GM23338 (cell line): ENCODE measurements at regions not wholly inside any gene's neighbourhood (a gene's known extent, or its start where the extent isn't known, plus 50 kb on each side); places are given as distances from the start of the nearest gene placed in this dataset.

Experiments used
- ATAC-seq: fragments of 200-7000 bp; cut with Tn5 transposase; 3 replicates; pipeline ENCODE4 v1.9.1; 2020
- DNase-seq: peaks from one replicate; pipeline ENCODE4 v3.0.0-alpha.2; 2015; ENCODE audit warnings: low spot score
- H2AFZ ChIP-seq: fragments of 200-600 bp; sonication (generic); 2 replicates; pipeline ENCODE4 v1.8.0; 2016; ENCODE audit warnings: antibody characterized with exemption, mild to moderate bottlenecking, moderate library complexity
- H3F3A ChIP-seq: fragments of 200-600 bp; sonication (generic); replicated peaks from 2 replicates; pipeline ENCODE4 v1.8.0; 2017; ENCODE audit warnings: antibody characterized with exemption, mixed run types, low read depth
- H3K27ac ChIP-seq: fragments of 200-600 bp; sonication (generic); 2 replicates; pipeline ENCODE4 v1.6.1; 2016; ENCODE audit warnings: low read depth
- H3K27me3 ChIP-seq: fragments of 200-600 bp; sonication (generic); 2 replicates; pipeline ENCODE4 v1.8.0; 2016; ENCODE audit warnings: mild to moderate bottlenecking, mixed run types, moderate library complexity; ENCODE audit not compliant: insufficient read depth
- H3K36me3 ChIP-seq: fragments of 200-600 bp; sonication (generic); 2 replicates; pipeline ENCODE4 v1.8.0; 2016; ENCODE audit warnings: mild to moderate bottlenecking; ENCODE audit not compliant: insufficient read depth
- H3K4me1 ChIP-seq: fragments of 200-600 bp; sonication (generic); 2 replicates; pipeline ENCODE4 v1.8.0; 2016; ENCODE audit warnings: mild to moderate bottlenecking, moderate library complexity; ENCODE audit not compliant: insufficient read depth
- H3K4me2 ChIP-seq: fragments of 200-600 bp; sonication (generic); 2 replicates; pipeline ENCODE4 v1.7.1; 2017; ENCODE audit warnings: mixed run types
- H3K4me3 ChIP-seq: fragments of 200-600 bp; sonication (generic); 2 replicates; pipeline ENCODE4 v1.6.1; 2016; ENCODE audit warnings: mixed run types
- H3K79me2 ChIP-seq: fragments of 200-600 bp; sonication (generic); replicated peaks from 2 replicates; pipeline ENCODE4 v1.8.0; 2017; ENCODE audit warnings: mild to moderate bottlenecking; ENCODE audit not compliant: insufficient read depth
- H3K9me2 ChIP-seq: fragments of 200-600 bp; sonication (generic); 2 replicates; pipeline ENCODE4 v1.8.0; 2017; ENCODE audit not compliant: insufficient read depth
- H4K20me1 ChIP-seq: fragments of 200-600 bp; sonication (generic); replicated peaks from 2 replicates; pipeline ENCODE4 v1.8.0; 2017; ENCODE audit warnings: mild to moderate bottlenecking; ENCODE audit not compliant: insufficient read depth
- H3K27ac Mint-ChIP-seq: 2 replicates; pipeline ENCODE4 v1.8.0; 2020; ENCODE audit warnings: inconsistent platforms, mild to moderate bottlenecking, moderate library complexity, mixed read lengths
- H3K27me3 Mint-ChIP-seq: 3 replicates; pipeline ENCODE4 v1.8.0; 2022; ENCODE audit warnings: low read depth, mild to moderate bottlenecking, moderate library complexity, mixed read lengths, inconsistent platforms; ENCODE audit not compliant: insufficient read depth, poor library complexity
- H3K36me3 Mint-ChIP-seq: 3 replicates; pipeline ENCODE4 v1.8.0; 2021; ENCODE audit warnings: low read depth, mild to moderate bottlenecking, inconsistent platforms, moderate library complexity, mixed read lengths
- H3K4me1 Mint-ChIP-seq: 3 replicates; pipeline ENCODE4 v1.8.0; 2020; ENCODE audit warnings: mild to moderate bottlenecking, inconsistent platforms, mixed read lengths
- H3K4me3 Mint-ChIP-seq: 3 replicates; pipeline ENCODE4 v1.8.0; 2021; ENCODE audit warnings: moderate library complexity, mild to moderate bottlenecking, inconsistent platforms, mixed read lengths
- H3K9me3 Mint-ChIP-seq: 3 replicates; pipeline ENCODE4 v1.8.0; 2020; ENCODE audit warnings: moderate library complexity, mild to moderate bottlenecking, inconsistent platforms, mixed read lengths
- CREB1 ChIP-seq: fragments of 250-450 bp; sonication (Bioruptor Pico); IDR thresholded peaks from 2 replicates; pipeline ENCODE4 v1.5.0; 2020; ENCODE audit warnings: low read depth, mild to moderate bottlenecking, moderate library complexity
- EZH2 ChIP-seq: fragments of 200-600 bp; sonication (generic); IDR thresholded peaks from one replicate; pipeline ENCODE4 v1.8.0; 2017; ENCODE audit warnings: antibody characterized with exemption, mild to moderate bottlenecking, low read depth; ENCODE audit not compliant: unreplicated experiment
- EZH2phosphoT487 ChIP-seq: fragments of 200-600 bp; sonication (generic); IDR thresholded peaks from one replicate; pipeline ENCODE4 v1.8.1; 2018; ENCODE audit warnings: antibody characterized with exemption; ENCODE audit not compliant: unreplicated experiment
- JUNB ChIP-seq: IDR thresholded peaks from one replicate; pipeline ENCODE4 v1.6.1; 2016; ENCODE audit warnings: antibody characterized with exemption; ENCODE audit not compliant: unreplicated experiment
- NANOG ChIP-seq: IDR thresholded peaks from 2 replicates; pipeline ENCODE4 v1.6.1; 2016; ENCODE audit warnings: antibody characterized with exemption, borderline replicate concordance
- POLR2AphosphoS5 ChIP-seq: IDR thresholded peaks from 2 replicates; pipeline ENCODE4 v1.6.1; 2016; ENCODE audit warnings: antibody characterized with exemption, low read depth
- STAT1 ChIP-seq: IDR thresholded peaks from one replicate; pipeline ENCODE4 v1.6.1; 2016; ENCODE audit warnings: antibody characterized with exemption; ENCODE audit not compliant: unreplicated experiment
- ZNF114 ChIP-seq: fragments of 250-450 bp; sonication (Bioruptor Pico); IDR thresholded peaks from 2 replicates; pipeline ENCODE4 v1.5.0; 2020; ENCODE audit warnings: mild to moderate bottlenecking, moderate library complexity
- ZNF331 ChIP-seq: fragments of 250-450 bp; sonication (Bioruptor Pico); IDR thresholded peaks from 2 replicates; pipeline ENCODE4 v1.5.0; 2020; ENCODE audit warnings: low read depth, mild to moderate bottlenecking, moderate library complexity
- TF ChIP-seq, protein P1 (sequence below), 2 experiments: fragments of 200-600 bp in 1 of 2; sonication (generic) in 1 of 2; conservative IDR thresholded peaks; 2 replicates each; pipeline versions ENCODE4 v1.5.1 to v1.6.1; 2016 to 2017; ENCODE audit warnings: antibody characterized with exemption in 2 of 2, low read depth in 2 of 2, mild to moderate bottlenecking in 2 of 2, moderate library complexity in 1 of 2
- TF ChIP-seq, protein P2 (sequence below): IDR thresholded peaks from 2 replicates; pipeline ENCODE4 v1.6.1; 2016; ENCODE audit warnings: antibody characterized with exemption
- TF ChIP-seq, protein P3 (sequence below): IDR thresholded peaks from one replicate; pipeline ENCODE4 v1.6.1; 2018; ENCODE audit warnings: antibody characterized with exemption; ENCODE audit not compliant: unreplicated experiment
- TF ChIP-seq, protein P4 (sequence below): fragments of 250-450 bp; sonication (Bioruptor Pico); IDR thresholded peaks from 2 replicates; pipeline ENCODE4 v1.5.0; 2020; ENCODE audit warnings: mild to moderate bottlenecking, moderate library complexity

- H4K20me1 ChIP-seq = no peaks in the 10 kb centered on the region
- H3K4me3 Mint-ChIP-seq = no peak overlapping the region
- DNase-seq (no peak), ATAC-seq (no peak)
- H3K27me3 ChIP-seq = no peaks in the 10 kb centered on the region
- H3K27ac ChIP-seq = no peak overlapping the region
- H3K4me1 Mint-ChIP-seq = peaks cover 12% of the 10 kb centered on the region
- TF ChIP-seq, protein P1, sequence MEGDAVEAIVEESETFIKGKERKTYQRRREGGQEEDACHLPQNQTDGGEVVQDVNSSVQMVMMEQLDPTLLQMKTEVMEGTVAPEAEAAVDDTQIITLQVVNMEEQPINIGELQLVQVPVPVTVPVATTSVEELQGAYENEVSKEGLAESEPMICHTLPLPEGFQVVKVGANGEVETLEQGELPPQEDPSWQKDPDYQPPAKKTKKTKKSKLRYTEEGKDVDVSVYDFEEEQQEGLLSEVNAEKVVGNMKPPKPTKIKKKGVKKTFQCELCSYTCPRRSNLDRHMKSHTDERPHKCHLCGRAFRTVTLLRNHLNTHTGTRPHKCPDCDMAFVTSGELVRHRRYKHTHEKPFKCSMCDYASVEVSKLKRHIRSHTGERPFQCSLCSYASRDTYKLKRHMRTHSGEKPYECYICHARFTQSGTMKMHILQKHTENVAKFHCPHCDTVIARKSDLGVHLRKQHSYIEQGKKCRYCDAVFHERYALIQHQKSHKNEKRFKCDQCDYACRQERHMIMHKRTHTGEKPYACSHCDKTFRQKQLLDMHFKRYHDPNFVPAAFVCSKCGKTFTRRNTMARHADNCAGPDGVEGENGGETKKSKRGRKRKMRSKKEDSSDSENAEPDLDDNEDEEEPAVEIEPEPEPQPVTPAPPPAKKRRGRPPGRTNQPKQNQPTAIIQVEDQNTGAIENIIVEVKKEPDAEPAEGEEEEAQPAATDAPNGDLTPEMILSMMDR (conservative IDR thresholded peaks at IDR 0.05; ENCODE audit: low read depth in 2 of 2) = no peak
- TF ChIP-seq ZNF331 (CRISPR knock-in tag) (no peak), STAT1 (no peak), EZH2phosphoT487 (no peak), NANOG (no peak), EZH2 (no peak), POLR2AphosphoS5 (no peak), CREB1 (CRISPR knock-in tag) (no peak), ZNF114 (CRISPR knock-in tag) (no peak), JUNB (no peak)
- TF ChIP-seq, protein P2, sequence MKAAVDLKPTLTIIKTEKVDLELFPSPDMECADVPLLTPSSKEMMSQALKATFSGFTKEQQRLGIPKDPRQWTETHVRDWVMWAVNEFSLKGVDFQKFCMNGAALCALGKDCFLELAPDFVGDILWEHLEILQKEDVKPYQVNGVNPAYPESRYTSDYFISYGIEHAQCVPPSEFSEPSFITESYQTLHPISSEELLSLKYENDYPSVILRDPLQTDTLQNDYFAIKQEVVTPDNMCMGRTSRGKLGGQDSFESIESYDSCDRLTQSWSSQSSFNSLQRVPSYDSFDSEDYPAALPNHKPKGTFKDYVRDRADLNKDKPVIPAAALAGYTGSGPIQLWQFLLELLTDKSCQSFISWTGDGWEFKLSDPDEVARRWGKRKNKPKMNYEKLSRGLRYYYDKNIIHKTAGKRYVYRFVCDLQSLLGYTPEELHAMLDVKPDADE = no peak
- TF ChIP-seq, protein P3, sequence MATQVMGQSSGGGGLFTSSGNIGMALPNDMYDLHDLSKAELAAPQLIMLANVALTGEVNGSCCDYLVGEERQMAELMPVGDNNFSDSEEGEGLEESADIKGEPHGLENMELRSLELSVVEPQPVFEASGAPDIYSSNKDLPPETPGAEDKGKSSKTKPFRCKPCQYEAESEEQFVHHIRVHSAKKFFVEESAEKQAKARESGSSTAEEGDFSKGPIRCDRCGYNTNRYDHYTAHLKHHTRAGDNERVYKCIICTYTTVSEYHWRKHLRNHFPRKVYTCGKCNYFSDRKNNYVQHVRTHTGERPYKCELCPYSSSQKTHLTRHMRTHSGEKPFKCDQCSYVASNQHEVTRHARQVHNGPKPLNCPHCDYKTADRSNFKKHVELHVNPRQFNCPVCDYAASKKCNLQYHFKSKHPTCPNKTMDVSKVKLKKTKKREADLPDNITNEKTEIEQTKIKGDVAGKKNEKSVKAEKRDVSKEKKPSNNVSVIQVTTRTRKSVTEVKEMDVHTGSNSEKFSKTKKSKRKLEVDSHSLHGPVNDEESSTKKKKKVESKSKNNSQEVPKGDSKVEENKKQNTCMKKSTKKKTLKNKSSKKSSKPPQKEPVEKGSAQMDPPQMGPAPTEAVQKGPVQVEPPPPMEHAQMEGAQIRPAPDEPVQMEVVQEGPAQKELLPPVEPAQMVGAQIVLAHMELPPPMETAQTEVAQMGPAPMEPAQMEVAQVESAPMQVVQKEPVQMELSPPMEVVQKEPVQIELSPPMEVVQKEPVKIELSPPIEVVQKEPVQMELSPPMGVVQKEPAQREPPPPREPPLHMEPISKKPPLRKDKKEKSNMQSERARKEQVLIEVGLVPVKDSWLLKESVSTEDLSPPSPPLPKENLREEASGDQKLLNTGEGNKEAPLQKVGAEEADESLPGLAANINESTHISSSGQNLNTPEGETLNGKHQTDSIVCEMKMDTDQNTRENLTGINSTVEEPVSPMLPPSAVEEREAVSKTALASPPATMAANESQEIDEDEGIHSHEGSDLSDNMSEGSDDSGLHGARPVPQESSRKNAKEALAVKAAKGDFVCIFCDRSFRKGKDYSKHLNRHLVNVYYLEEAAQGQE = no peak
- TF ChIP-seq, protein P4, sequence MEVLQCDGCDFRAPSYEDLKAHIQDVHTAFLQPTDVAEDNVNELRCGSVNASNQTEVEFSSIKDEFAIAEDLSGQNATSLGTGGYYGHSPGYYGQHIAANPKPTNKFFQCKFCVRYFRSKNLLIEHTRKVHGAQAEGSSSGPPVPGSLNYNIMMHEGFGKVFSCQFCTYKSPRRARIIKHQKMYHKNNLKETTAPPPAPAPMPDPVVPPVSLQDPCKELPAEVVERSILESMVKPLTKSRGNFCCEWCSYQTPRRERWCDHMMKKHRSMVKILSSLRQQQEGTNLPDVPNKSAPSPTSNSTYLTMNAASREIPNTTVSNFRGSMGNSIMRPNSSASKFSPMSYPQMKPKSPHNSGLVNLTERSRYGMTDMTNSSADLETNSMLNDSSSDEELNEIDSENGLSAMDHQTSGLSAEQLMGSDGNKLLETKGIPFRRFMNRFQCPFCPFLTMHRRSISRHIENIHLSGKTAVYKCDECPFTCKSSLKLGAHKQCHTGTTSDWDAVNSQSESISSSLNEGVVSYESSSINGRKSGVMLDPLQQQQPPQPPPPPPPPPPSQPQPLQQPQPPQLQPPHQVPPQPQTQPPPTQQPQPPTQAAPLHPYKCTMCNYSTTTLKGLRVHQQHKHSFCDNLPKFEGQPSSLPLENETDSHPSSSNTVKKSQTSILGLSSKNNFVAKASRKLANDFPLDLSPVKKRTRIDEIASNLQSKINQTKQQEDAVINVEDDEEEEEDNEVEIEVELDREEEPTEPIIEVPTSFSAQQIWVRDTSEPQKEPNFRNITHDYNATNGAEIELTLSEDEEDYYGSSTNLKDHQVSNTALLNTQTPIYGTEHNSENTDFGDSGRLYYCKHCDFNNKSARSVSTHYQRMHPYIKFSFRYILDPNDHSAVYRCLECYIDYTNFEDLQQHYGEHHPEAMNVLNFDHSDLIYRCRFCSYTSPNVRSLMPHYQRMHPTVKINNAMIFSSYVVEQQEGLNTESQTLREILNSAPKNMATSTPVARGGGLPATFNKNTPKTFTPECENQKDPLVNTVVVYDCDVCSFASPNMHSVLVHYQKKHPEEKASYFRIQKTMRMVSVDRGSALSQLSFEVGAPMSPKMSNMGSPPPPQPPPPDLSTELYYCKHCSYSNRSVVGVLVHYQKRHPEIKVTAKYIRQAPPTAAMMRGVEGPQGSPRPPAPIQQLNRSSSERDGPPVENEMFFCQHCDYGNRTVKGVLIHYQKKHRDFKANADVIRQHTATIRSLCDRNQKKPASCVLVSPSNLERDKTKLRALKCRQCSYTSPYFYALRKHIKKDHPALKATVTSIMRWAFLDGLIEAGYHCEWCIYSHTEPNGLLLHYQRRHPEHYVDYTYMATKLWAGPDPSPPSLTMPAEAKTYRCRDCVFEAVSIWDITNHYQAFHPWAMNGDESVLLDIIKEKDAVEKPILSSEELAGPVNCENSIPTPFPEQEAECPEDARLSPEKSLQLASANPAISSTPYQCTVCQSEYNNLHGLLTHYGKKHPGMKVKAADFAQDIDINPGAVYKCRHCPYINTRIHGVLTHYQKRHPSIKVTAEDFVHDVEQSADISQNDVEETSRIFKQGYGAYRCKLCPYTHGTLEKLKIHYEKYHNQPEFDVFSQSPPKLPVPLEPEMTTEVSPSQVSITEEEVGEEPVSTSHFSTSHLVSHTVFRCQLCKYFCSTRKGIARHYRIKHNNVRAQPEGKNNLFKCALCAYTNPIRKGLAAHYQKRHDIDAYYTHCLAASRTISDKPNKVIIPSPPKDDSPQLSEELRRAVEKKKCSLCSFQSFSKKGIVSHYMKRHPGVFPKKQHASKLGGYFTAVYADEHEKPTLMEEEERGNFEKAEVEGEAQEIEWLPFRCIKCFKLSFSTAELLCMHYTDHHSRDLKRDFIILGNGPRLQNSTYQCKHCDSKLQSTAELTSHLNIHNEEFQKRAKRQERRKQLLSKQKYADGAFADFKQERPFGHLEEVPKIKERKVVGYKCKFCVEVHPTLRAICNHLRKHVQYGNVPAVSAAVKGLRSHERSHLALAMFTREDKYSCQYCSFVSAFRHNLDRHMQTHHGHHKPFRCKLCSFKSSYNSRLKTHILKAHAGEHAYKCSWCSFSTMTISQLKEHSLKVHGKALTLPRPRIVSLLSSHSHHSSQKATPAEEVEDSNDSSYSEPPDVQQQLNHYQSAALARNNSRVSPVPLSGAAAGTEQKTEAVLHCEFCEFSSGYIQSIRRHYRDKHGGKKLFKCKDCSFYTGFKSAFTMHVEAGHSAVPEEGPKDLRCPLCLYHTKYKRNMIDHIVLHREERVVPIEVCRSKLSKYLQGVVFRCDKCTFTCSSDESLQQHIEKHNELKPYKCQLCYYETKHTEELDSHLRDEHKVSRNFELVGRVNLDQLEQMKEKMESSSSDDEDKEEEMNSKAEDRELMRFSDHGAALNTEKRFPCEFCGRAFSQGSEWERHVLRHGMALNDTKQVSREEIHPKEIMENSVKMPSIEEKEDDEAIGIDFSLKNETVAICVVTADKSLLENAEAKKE = no peak
- H3F3A ChIP-seq = no peaks in the 10 kb centered on the region
- no peak overlapping the region for H2AFZ ChIP-seq
- H3K9me3 Mint-ChIP-seq = peaks cover 2% of the 10 kb centered on the region; the same call in 1 of the 3 replicates
- no peaks in the 10 kb centered on the region for H3K79me2 ChIP-seq
- H3K4me2 ChIP-seq = no peak overlapping the region
- no peaks in the 10 kb centered on the region for H3K4me1 ChIP-seq
- H3K36me3 Mint-ChIP-seq = peaks cover 3% of the 10 kb centered on the region; the same call in 1 of the 3 replicates
- H3K27me3 Mint-ChIP-seq = peaks cover 2% of the 10 kb centered on the region
- no peaks in the 10 kb centered on the region for H3K9me2 ChIP-seq
- H3K36me3 ChIP-seq = no peaks in the 10 kb centered on the region
- H3K27ac Mint-ChIP-seq = no peak overlapping the region
- no peak overlapping the region for H3K4me3 ChIP-seq
Observed at GRCh38 chr16:50889746-50890145, 147.9 kb downstream of the CYLD start.
